ENCODE measurements at regions not wholly inside any gene's neighbourhood (a gene's known extent, or its start where the extent isn't known, plus 50 kb on each side); places are given as distances from the start of the nearest gene placed in this dataset.

- Histone ChIP-seq H3F3A (ENCODE audit: insufficient read depth, low read length) (no peaks in the 10 kb centered on the region), H3K4me3 (ENCODE audit: low read depth, low read length, poor library complexity, severe bottlenecking) (no peak overlapping the region), H3K9ac (ENCODE audit: low read length) (no peak overlapping the region), H3K9me3 (ENCODE audit: low read length) (no peaks in the 10 kb centered on the region), H3K27ac (ENCODE audit: low read depth, low read length, poor library complexity, severe bottlenecking) (no peak overlapping the region), H4K20me1 (ENCODE audit: insufficient read depth, low read length) (no peaks in the 10 kb centered on the region), H3K4me1 (ENCODE audit: insufficient read depth, low read length, severe bottlenecking) (no peaks in the 10 kb centered on the region), H3K79me2 (ENCODE audit: insufficient read depth, low read length) (no peaks in the 10 kb centered on the region), H3K36me3 (ENCODE audit: insufficient read depth, low read length) (no peaks in the 10 kb centered on the region), H3K27me3 (ENCODE audit: insufficient read depth, low read length) (no peaks in the 10 kb centered on the region), H3K9me2 (ENCODE audit: low read depth, low read length) (no peaks in the 10 kb centered on the region), H2AFZ (ENCODE audit: low read length) (no peak overlapping the region), H3K4me2 (ENCODE audit: low read length) (no peak overlapping the region)
- no peak; the same call in 1 of the 2 replicates for TF ChIP-seq CTCF (IDR thresholded peaks at IDR 0.05; ENCODE audit: low read length)
- no peak for TF ChIP-seq EZH2 (IDR thresholded peaks at IDR 0.05; ENCODE audit: borderline replicate concordance, low read length)
Observed at GRCh38 chr6:56764081-56764566, 121.4 kb upstream of the DST start.

GRCh38 chr6:56761651-56762050 lies 119.0 kb upstream of the DST start:
- no peaks in the 10 kb centered on the region for H3F3A ChIP-seq (ENCODE audit: insufficient read depth, low read length)
- H4K20me1 ChIP-seq (ENCODE audit: insufficient read depth, low read length): no peaks in the 10 kb centered on the region
- TF ChIP-seq EZH2 (IDR thresholded peaks at IDR 0.05; ENCODE audit: borderline replicate concordance, low read length): no peak
- no peak for TF ChIP-seq CTCF (IDR thresholded peaks at IDR 0.05; ENCODE audit: low read length)
- no peaks in the 10 kb centered on the region for H3K9me3 ChIP-seq (ENCODE audit: low read length)
- no peak overlapping the region for H3K4me3 ChIP-seq (ENCODE audit: low read depth, low read length, poor library complexity, severe bottlenecking)
- H3K79me2 ChIP-seq (ENCODE audit: insufficient read depth, low read length): no peaks in the 10 kb centered on the region
- H3K36me3 ChIP-seq (ENCODE audit: insufficient read depth, low read length): no peaks in the 10 kb centered on the region
- no peaks in the 10 kb centered on the region for H3K27me3 ChIP-seq (ENCODE audit: insufficient read depth, low read length)
- H2AFZ ChIP-seq (ENCODE audit: low read length): no peak overlapping the region
- H3K9ac ChIP-seq (ENCODE audit: low read length): no peak overlapping the region
- no peak overlapping the region for H3K4me2 ChIP-seq (ENCODE audit: low read length)
- H3K9me2 ChIP-seq (ENCODE audit: low read depth, low read length): no peaks in the 10 kb centered on the region
- H3K27ac ChIP-seq (ENCODE audit: low read depth, low read length, poor library complexity, severe bottlenecking): no peak overlapping the region
- H3K4me1 ChIP-seq (ENCODE audit: insufficient read depth, low read length, severe bottlenecking): no peaks in the 10 kb centered on the region

GRCh38 chr6:56760842-56761241 lies 118.2 kb upstream of the DST start:
- Histone ChIP-seq H3K4me2 (ENCODE audit: low read length) (no peak overlapping the region), H3K4me1 (ENCODE audit: insufficient read depth, low read length, severe bottlenecking) (no peaks in the 10 kb centered on the region), H4K20me1 (ENCODE audit: insufficient read depth, low read length) (no peaks in the 10 kb centered on the region), H3K9ac (ENCODE audit: low read length) (no peak overlapping the region), H3K27ac (ENCODE audit: low read depth, low read length, poor library complexity, severe bottlenecking) (no peak overlapping the region), H3K9me3 (ENCODE audit: low read length) (no peaks in the 10 kb centered on the region), H3K4me3 (ENCODE audit: low read depth, low read length, poor library complexity, severe bottlenecking) (no peak overlapping the region), H3K79me2 (ENCODE audit: insufficient read depth, low read length) (no peaks in the 10 kb centered on the region), H2AFZ (ENCODE audit: low read length) (no peak overlapping the region), H3F3A (ENCODE audit: insufficient read depth, low read length) (no peaks in the 10 kb centered on the region), H3K36me3 (ENCODE audit: insufficient read depth, low read length) (no peaks in the 10 kb centered on the region), H3K9me2 (ENCODE audit: low read depth, low read length) (no peaks in the 10 kb centered on the region), H3K27me3 (ENCODE audit: insufficient read depth, low read length) (no peaks in the 10 kb centered on the region)
- TF ChIP-seq EZH2 (IDR thresholded peaks at IDR 0.05; ENCODE audit: borderline replicate concordance, low read length) (no peak), CTCF (IDR thresholded peaks at IDR 0.05; ENCODE audit: low read length) (no peak)

Measured in OCI-LY1 (cell line).